Hepatocyte (in vitro differentiated cells): ENCODE measurements at regions not wholly inside any gene's neighbourhood (a gene's known extent, or its start where the extent isn't known, plus 50 kb on each side); places are given as distances from the start of the nearest gene placed in this dataset.

ENCODE experiments used
- CTCF ChIP-seq: fragments of 200-600 bp; sonication (generic); IDR thresholded peaks from 2 replicates; pipeline ENCODE4 v1.5.1; 2016; ENCODE audit warnings: antibody characterized with exemption, mild to moderate bottlenecking; ENCODE audit not compliant: poor library complexity
- EZH2 ChIP-seq: fragments of 200-600 bp; sonication (generic); IDR thresholded peaks from 2 replicates; pipeline ENCODE4 v1.6.1; 2016; ENCODE audit warnings: antibody characterized with exemption, mild to moderate bottlenecking, borderline replicate concordance
- EZH2phosphoT487 ChIP-seq: fragments of 200-600 bp; sonication (generic); IDR thresholded peaks from one replicate; pipeline ENCODE4 v1.6.1; 2018; ENCODE audit warnings: antibody characterized with exemption, mild to moderate bottlenecking, low read depth, moderate library complexity; ENCODE audit not compliant: unreplicated experiment, severe bottlenecking

- TF ChIP-seq CTCF (no peak), EZH2 (no peak), EZH2phosphoT487 (no peak)
Measured at GRCh38 chr1:98048751-98049325, 128.0 kb upstream of the DPYD start.
